Esophagus (tissue), 2 donors: ENCODE measurements at regions not wholly inside any gene's neighbourhood (a gene's known extent, or its start where the extent isn't known, plus 50 kb on each side); places are given as distances from the start of the nearest gene placed in this dataset.
"Not testable (repeated sequence)": the region's sequence is repeated elsewhere in the genome, so short reads cannot be mapped to it uniquely, and the experiment has no call there.

ENCODE experiments used
- H3K27ac ChIP-seq, 2 donors: one replicate each; pipeline ENCODE4 v1.5.1; 2013; ENCODE audit warnings: low read depth in 2 of 2, mild to moderate bottlenecking in 2 of 2, inconsistent platforms in 1 of 2, low read length in 1 of 2, moderate library complexity in 1 of 2
- H3K27me3 ChIP-seq, 2 donors: one replicate each; pipeline ENCODE4 v1.6.1; 2013; ENCODE audit warnings: low read length in 2 of 2, control low read depth in 1 of 2, mild to moderate bottlenecking in 1 of 2; ENCODE audit not compliant: insufficient read depth in 2 of 2, control insufficient read depth in 1 of 2
- H3K36me3 ChIP-seq, 2 donors: one replicate each; pipeline ENCODE4 v1.6.1; 2013; ENCODE audit warnings: low read length in 1 of 2; ENCODE audit not compliant: control insufficient read depth in 2 of 2, insufficient read depth in 2 of 2
- H3K4me1 ChIP-seq, 2 donors: one replicate each; pipeline ENCODE4 v1.6.1; 2013; ENCODE audit warnings: low read length in 1 of 2; ENCODE audit not compliant: control insufficient read depth in 2 of 2, insufficient read depth in 2 of 2
- H3K4me3 ChIP-seq, 2 donors: one replicate each; pipeline ENCODE4 v1.5.1; 2013; ENCODE audit warnings: low read length in 2 of 2, mild to moderate bottlenecking in 2 of 2, low read depth in 1 of 2, moderate library complexity in 1 of 2
- H3K9me3 ChIP-seq, 2 donors: one replicate each; pipeline ENCODE4 v1.6.1; 2013; ENCODE audit warnings: mild to moderate bottlenecking in 2 of 2, low read depth in 1 of 2, low read length in 1 of 2, moderate library complexity in 1 of 2; ENCODE audit not compliant: control insufficient read depth in 2 of 2, insufficient read depth in 1 of 2
- WGBS, 2 donors: extraction: QIAGEN DNeasy Blood & Tissue Kit; methylation state at CpG; one replicate each; pipeline ENCODE4 v1.1.7; 2013; 5-methylcytosine and 5-hydroxymethylcytosine counted together
- donor health status: healthy with polysubstance abuse.
- donor health status: Bipolar disorder and iron deficiency.

DNA sequence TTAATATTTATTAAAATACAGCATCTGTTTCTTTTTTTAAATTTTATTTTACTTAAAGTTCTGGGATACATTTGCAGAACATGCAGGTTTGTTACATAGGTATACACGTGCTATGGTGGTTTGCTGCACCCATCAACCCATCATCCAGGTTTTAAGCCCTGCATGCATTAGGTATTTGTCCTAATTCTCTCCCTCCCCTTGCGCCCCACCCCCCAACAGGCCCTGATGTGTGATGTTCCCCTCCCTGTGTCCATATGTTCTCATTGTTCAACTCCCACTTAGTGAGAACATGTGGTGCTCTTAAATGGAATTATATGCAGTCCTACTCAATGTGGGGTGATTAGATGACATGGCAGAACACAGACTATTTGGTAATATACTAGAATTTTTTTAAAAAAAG is 1147.7 kb upstream of the ALCAM start:
- not testable (repeated sequence) for H3K27me3 ChIP-seq, H3K4me1 ChIP-seq, H3K27ac ChIP-seq, H3K9me3 ChIP-seq, H3K36me3 ChIP-seq, H3K4me3 ChIP-seq
- 87 to 93% methylated on average over 2 of the region's 2 CpGs for WGBS, 2 donors

- no peaks in the 10 kb centered on the region for H3K27me3 ChIP-seq
- H3K4me3 ChIP-seq, result no peak overlapping the region
- no peaks in the 10 kb centered on the region for H3K36me3 ChIP-seq
- no peaks in the 10 kb centered on the region for H3K4me1 ChIP-seq
- no peak overlapping the region for H3K27ac ChIP-seq
- 73 to 81% methylated on average over 1 of the region's 1 CpG for WGBS, 2 donors
- H3K9me3 ChIP-seq, result no peaks in the 10 kb centered on the region
Observed at GRCh38 chr3:104234442-104235194, 1132.1 kb upstream of the ALCAM start.

- Histone ChIP-seq H3K36me3 (no peaks in the 10 kb centered on the region), H3K4me3 (no peak overlapping the region), H3K27ac (no peak overlapping the region), H3K27me3 (no peaks in the 10 kb centered on the region), H3K4me1 (no peaks in the 10 kb centered on the region), H3K9me3 (no peaks in the 10 kb centered on the region)
- WGBS, 2 donors, result 39 to 40% methylated on average over 4 of the region's 4 CpGs
Observed at GRCh38 chr3:104244680-104245220, 1122.0 kb upstream of the ALCAM start.

DNA sequence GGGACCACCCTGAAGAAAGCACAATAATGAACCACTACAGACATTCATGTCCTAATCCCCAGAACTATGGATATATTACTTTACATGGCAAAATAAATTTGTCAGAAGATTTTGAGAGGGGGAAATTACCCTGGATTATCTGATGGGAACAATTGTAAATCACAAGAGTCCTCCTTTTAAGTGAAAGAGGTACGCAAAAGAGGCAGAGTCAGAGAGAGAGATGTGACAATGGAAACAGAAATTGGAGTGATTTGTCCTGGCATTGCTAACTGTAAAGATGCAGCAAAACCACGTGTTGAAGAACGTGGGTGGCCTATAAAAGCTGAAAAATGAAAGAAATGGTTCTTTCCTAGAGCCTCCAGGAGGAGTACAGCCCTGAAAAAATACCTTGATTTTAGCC is 1121.4 kb upstream of the ALCAM start:
- H3K4me1 ChIP-seq, result no peaks in the 10 kb centered on the region
- no peak overlapping the region for H3K4me3 ChIP-seq
- no peaks in the 10 kb centered on the region for H3K27me3 ChIP-seq
- no peaks in the 10 kb centered on the region for H3K9me3 ChIP-seq
- H3K36me3 ChIP-seq, result no peaks in the 10 kb centered on the region
- no peak overlapping the region for H3K27ac ChIP-seq
- 43 to 47% methylated on average over 3 of the region's 3 CpGs for WGBS, 2 donors

- no peaks in the 10 kb centered on the region for H3K36me3 ChIP-seq
- 15 to 19% methylated on average over 2 of the region's 2 CpGs for WGBS, 2 donors
- H3K27ac ChIP-seq, result no peak overlapping the region
- no peaks in the 10 kb centered on the region for H3K27me3 ChIP-seq
- no peaks in the 10 kb centered on the region for H3K9me3 ChIP-seq
- no peak overlapping the region for H3K4me3 ChIP-seq
- no peaks in the 10 kb centered on the region for H3K4me1 ChIP-seq
Observed at GRCh38 chr3:104245981-104246380, 1120.7 kb upstream of the ALCAM start.

GRCh38 chr3:104257486-104257885 is 1109.2 kb upstream of the ALCAM start:
- no peaks in the 10 kb centered on the region for H3K36me3 ChIP-seq
- H3K27me3 ChIP-seq, result no peaks in the 10 kb centered on the region
- H3K27ac ChIP-seq, result no peak overlapping the region
- WGBS, 2 donors, result 83% methylated on average over 4 of the region's 4 CpGs
- no peaks in the 10 kb centered on the region for H3K4me1 ChIP-seq
- no peaks in the 10 kb centered on the region for H3K9me3 ChIP-seq
- no peak overlapping the region for H3K4me3 ChIP-seq

DNA sequence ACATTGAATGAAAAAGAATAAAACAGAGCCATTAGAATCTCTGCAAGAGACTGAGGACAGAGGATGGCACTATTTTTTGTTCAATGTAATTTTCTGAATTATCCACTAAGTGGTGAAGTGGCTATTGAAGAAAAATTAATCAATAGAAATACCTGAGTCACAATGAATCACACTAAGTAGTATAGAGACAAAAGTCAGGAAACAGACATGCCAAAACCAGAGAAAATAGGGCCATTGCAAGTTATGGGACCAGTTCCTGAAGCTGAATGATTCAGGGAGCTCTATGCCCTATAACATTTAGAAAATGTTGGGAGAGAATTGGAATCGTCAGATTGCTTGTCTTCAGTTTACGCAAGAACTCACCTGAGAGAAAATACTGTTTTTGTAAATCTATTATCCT is 1103.2 kb upstream of the ALCAM start:
- no peak overlapping the region for H3K4me3 ChIP-seq
- 91 to 97% methylated on average over 2 of the region's 2 CpGs for WGBS, 2 donors
- H3K27me3 ChIP-seq, result no peaks in the 10 kb centered on the region
- H3K36me3 ChIP-seq, result no peaks in the 10 kb centered on the region
- H3K9me3 ChIP-seq, result no peaks in the 10 kb centered on the region
- H3K27ac ChIP-seq, result no peak overlapping the region
- H3K4me1 ChIP-seq, result no peaks in the 10 kb centered on the region

DNA sequence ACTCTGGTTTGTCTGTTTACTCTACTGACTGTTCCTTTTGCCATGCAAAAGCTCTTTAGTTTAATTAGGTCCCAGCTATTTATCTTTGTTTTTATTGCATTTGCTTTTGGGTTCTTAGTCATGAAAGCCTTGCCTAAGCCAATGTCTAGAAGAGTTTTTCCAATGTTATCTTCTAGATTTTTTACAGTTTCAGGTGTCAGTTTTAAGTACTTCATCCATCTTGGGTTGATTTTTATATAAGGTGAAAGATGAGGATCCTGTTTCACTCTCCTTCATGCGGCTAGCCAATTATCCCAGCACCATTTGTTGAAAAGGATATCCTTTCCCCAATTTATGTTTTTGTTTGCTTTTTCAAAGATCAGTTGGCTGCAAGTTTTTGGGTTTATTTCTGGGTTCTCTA is 1100.5 kb upstream of the ALCAM start:
- not testable (repeated sequence) for H3K27me3 ChIP-seq, H3K4me3 ChIP-seq, H3K9me3 ChIP-seq, H3K4me1 ChIP-seq, H3K27ac ChIP-seq, H3K36me3 ChIP-seq
- 87% methylated on average over 1 of the region's 1 CpG for WGBS, 2 donors

DNA sequence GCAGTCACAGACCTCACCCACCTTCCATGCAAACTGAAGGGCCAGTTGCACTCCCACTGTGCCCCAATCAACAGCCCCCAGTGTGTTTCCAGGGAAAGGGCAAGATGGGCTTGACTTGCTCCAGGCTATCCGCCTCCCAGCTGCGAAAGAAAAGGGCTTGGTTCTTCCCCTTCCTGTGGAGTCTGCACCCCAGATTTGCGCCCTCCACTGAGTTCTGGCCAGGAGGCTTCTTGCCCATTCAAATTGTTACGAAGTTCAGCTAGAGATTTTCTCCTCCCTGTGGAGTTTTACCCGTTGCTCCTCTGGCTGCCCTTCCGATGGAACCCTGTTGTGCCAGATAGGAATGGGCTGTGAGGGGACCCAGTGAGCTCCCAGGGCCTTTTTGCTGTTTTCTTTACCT is 1096.9 kb upstream of the ALCAM start:
- Histone ChIP-seq H3K4me3 (no peak overlapping the region), H3K4me1 (no peaks in the 10 kb centered on the region), H3K9me3 (no peaks in the 10 kb centered on the region), H3K27me3 (no peaks in the 10 kb centered on the region), H3K36me3 (no peaks in the 10 kb centered on the region), H3K27ac (no peak overlapping the region)
- WGBS, 2 donors, result 83 to 85% methylated on average over 6 of the region's 6 CpGs

- Histone ChIP-seq H3K4me1 (no peaks in the 10 kb centered on the region), H3K36me3 (no peaks in the 10 kb centered on the region), H3K4me3 (no peak overlapping the region), H3K9me3 (no peaks in the 10 kb centered on the region), H3K27ac (no peak overlapping the region), H3K27me3 (no peaks in the 10 kb centered on the region)
- 63 to 69% methylated on average over 4 of the region's 4 CpGs for WGBS, 2 donors
Observed at GRCh38 chr3:104273046-104273649, 1093.6 kb upstream of the ALCAM start.
